ENCODE measurements at regions not wholly inside any gene's neighbourhood (a gene's known extent, or its start where the extent isn't known, plus 50 kb on each side); places are given as distances from the start of the nearest gene placed in this dataset.

DNA sequence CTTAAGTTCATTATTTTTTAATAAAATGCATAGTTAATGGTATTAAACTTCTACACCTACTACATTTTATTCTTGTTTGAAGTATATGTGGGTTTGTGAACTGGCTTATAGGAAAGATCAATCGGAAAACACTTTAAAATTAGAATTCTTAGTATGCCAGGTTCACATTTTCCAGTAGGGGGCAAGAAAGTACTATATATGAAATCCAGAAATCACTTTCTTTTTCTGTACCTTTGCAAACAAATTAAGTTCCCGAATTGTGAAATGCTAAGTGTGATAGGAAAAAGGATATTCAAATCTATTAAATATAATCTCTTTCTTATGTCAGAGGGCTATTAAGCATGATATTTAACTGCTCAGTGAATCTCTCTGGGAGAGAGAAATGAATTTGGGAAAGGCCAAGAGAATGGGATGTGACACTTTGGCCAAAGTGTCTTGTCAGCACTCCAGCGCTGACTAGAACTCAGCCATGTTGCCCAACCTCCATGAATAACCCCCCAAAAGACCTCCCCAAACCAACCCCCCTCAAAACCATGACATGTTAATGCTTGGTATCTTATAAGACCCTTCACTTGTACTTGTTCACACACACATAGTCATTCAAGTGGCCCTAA, 122.6 kb upstream of the SLC10A2 start:
- WGBS, 4 donors = 27 to 32% (median 29%) methylated on average over 3 of the region's 3 CpGs
- TF ChIP-seq, protein P1, sequence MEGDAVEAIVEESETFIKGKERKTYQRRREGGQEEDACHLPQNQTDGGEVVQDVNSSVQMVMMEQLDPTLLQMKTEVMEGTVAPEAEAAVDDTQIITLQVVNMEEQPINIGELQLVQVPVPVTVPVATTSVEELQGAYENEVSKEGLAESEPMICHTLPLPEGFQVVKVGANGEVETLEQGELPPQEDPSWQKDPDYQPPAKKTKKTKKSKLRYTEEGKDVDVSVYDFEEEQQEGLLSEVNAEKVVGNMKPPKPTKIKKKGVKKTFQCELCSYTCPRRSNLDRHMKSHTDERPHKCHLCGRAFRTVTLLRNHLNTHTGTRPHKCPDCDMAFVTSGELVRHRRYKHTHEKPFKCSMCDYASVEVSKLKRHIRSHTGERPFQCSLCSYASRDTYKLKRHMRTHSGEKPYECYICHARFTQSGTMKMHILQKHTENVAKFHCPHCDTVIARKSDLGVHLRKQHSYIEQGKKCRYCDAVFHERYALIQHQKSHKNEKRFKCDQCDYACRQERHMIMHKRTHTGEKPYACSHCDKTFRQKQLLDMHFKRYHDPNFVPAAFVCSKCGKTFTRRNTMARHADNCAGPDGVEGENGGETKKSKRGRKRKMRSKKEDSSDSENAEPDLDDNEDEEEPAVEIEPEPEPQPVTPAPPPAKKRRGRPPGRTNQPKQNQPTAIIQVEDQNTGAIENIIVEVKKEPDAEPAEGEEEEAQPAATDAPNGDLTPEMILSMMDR (IDR thresholded peaks at IDR 0.05) = peak; percentile 34 to 61 (median 46)
- TF ChIP-seq POLR2A (IDR thresholded peaks at IDR 0.05) = no peak
- no peak for DNase-seq
- no peaks in the 10 kb centered on the region for H3K27me3 ChIP-seq
- H3K4me1 ChIP-seq (replicated peaks in 1 of 2) = no peaks in the 10 kb centered on the region
- H3K27ac ChIP-seq = no peak overlapping the region
- H3K4me3 ChIP-seq = no peak overlapping the region
- no peaks in the 10 kb centered on the region for H3K9me3 ChIP-seq (replicated peaks in 1 of 3)
- intact Hi-C loops (cut with DNase I) = no loop called here
- H3K36me3 ChIP-seq (replicated peaks in 1 of 2) = no peaks in the 10 kb centered on the region

DNA sequence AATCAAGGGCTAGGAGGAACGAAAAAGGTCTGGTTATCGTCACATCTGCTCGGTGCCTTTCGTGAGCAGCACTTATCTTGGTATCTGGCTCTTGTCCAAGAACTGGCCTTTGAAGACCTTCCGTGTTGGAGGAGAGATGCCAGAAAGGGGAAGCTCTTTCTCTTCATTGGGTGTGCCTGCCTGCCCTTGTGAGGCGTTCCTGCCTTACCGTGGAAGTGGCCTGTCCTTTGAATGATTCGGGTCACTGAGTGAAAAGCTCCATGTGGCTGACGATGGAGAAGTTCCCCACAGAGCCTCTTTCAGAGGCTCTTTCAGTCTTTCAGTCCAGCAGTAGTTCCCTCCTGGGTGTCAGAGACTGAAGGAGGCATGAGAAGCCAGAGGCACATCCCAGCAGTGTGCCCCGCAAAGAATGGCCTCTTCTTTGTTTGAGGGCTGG, 121.5 kb upstream of the SLC10A2 start:
- no peaks in the 10 kb centered on the region for H3K27me3 ChIP-seq
- TF ChIP-seq, protein P1 (IDR thresholded peaks at IDR 0.05) = no peak
- no peak for TF ChIP-seq POLR2A (IDR thresholded peaks at IDR 0.05)
- no peaks in the 10 kb centered on the region for H3K9me3 ChIP-seq (replicated peaks in 1 of 3)
- H3K4me3 ChIP-seq = no peak overlapping the region
- WGBS, 4 donors = 43 to 65% (median 50%) methylated on average over 8 to 10 of the region's 10 CpGs
- H3K27ac ChIP-seq = no peak overlapping the region
- intact Hi-C loops (cut with DNase I) = no loop called here
- DNase-seq = peak in 1 of 7 donors; percentile 8
- no peaks in the 10 kb centered on the region for H3K36me3 ChIP-seq (replicated peaks in 1 of 2)
- no peaks in the 10 kb centered on the region for H3K4me1 ChIP-seq (replicated peaks in 1 of 2)

DNA sequence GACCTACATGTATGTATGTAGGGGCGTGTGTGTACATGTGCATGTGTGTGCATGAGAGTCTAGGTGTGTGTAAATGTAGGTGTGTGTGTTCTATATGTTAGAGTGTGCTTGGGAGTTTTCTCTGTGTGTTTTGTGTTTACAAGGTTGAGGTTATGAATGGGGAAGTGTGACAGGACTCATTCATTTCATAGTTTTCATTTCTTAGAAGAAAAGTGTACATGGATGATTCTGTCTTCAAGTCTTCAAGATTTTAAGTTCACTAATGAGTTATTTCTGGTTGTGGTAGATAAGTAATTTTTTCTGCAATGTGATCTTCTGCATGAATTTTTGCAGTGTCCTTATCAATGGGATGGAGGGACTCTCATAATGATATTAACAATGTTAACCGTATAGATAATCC, 118.2 kb upstream of the SLC10A2 start:
- Histone ChIP-seq H3K4me3 (no peak overlapping the region), H3K27me3 (no peaks in the 10 kb centered on the region), H3K9me3 (replicated peaks in 1 of 3) (no peaks in the 10 kb centered on the region), H3K4me1 (replicated peaks in 1 of 2) (no peaks in the 10 kb centered on the region), H3K27ac (no peak overlapping the region), H3K36me3 (replicated peaks in 1 of 2) (no peaks in the 10 kb centered on the region)
- no peak for TF ChIP-seq POLR2A (IDR thresholded peaks at IDR 0.05)
- TF ChIP-seq, protein P1 (IDR thresholded peaks at IDR 0.05) = no peak
- intact Hi-C loops (cut with DNase I) = no loop called here
- WGBS, 4 donors = 79 to 88% (median 85%) methylated on average over 2 of the region's 2 CpGs
- no peak for DNase-seq

DNA sequence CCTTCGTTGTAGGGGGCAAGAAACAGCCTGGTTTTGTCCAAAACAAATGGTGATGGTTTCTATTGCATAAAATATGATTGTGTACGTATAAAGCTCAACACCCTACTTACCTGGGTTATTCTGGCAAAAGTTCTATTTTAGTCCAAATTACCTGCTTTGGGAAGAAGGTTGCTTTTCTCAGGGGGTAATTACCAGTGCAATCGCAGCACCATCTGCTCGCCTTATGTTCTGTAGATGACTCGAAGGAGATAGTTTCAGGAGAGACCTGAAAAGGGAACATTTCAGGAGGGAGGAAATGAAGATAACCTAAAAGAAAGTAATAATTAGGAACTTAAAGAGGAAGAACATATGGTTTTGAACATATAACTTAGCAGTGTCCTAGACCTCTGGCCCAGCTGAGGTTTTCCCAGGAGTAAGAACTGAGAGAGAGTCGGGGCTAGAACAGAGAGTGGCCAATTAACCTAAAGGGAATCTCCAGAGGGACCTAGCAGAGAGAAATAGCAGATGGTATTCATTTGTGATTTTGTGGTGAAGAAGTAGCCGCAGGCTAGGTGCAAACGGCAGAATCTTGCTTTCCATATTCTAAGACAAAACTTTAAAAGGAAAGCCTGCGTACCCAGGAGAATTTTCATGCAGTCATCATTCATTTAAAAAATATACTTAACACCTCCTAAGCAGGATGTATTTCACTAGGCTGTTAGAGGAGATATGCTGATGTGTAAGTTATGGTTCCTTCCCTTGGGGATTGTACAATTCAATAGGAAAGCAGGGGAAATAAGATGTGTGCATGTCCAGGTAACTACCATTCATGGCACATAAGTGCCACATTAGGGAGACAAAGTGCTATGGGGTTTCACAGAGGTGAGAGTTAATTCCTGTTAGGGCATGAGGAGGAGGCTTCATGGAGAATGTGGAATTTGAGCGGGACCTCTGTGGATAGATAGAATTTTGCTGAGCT, 113.0 kb upstream of the SLC10A2 start:
- no peaks in the 10 kb centered on the region for H3K36me3 ChIP-seq (replicated peaks in 1 of 2)
- no peaks in the 10 kb centered on the region for H3K27me3 ChIP-seq
- no peaks in the 10 kb centered on the region for H3K9me3 ChIP-seq (replicated peaks in 1 of 3)
- TF ChIP-seq, protein P1 (IDR thresholded peaks at IDR 0.05) = no peak
- TF ChIP-seq POLR2A (IDR thresholded peaks at IDR 0.05) = no peak
- WGBS, 4 donors = 66 to 75% (median 74%) methylated on average over 10 of the region's 10 CpGs
- no peak overlapping the region for H3K4me3 ChIP-seq
- H3K4me1 ChIP-seq (replicated peaks in 1 of 2) = no peaks in the 10 kb centered on the region
- DNase-seq = no peak
- intact Hi-C loops (cut with DNase I) = no loop called here
- no peak overlapping the region for H3K27ac ChIP-seq
